IMR-90 (cell line): ENCODE measurements at regions not wholly inside any gene's neighbourhood (a gene's known extent, or its start where the extent isn't known, plus 50 kb on each side); places are given as distances from the start of the nearest gene placed in this dataset.

ENCODE experiments used
- ATAC-seq: fragments of 200-7000 bp; cut with Tn5 transposase; 2 replicates; pipeline ENCODE4 v1.9.1; 2020; ENCODE audit warnings: low read depth, mild to moderate bottlenecking, moderate library complexity
- BruUV-seq: library from RNA; stranded (reverse); fragments of 400-500 nt; replicated peaks from 2 replicates; lab custom pipeline; 2021; lab: Mats Ljungman, UMichigan
- CTCF ChIA-PET: fragments of 300-600 bp; formaldehyde crosslinking; extraction: SDS; loops from one replicate; lab custom pipeline; 2021; ENCODE audit warnings: antibody characterized with exemption; lab: Yijun Ruan, JAX
- POLR2A ChIA-PET: fragments of 300-600 bp; sonication (Branson Sonifier 250); formaldehyde crosslinking; loops from one replicate; lab custom pipeline; 2022; ENCODE audit warnings: antibody characterized with exemption; ENCODE audit not compliant: unreplicated experiment; lab: Charles Lee
- DNase-seq: peaks from one replicate; pipeline ENCODE4 v3.0.0; 2013
- H2AFZ ChIP-seq: replicated peaks from 2 replicates; pipeline ENCODE3; 2013; ENCODE audit warnings: low read length, mild to moderate bottlenecking; ENCODE audit not compliant: poor library complexity
- H2AK5ac ChIP-seq: 2 replicates; pipeline ENCODE4 v1.6.1; 2013; ENCODE audit warnings: low read depth, low read length, inconsistent platforms
- H2AK9ac ChIP-seq: replicated peaks from 2 replicates; pipeline ENCODE3; 2013; ENCODE audit warnings: mild to moderate bottlenecking, low read depth, low read length, moderate library complexity; ENCODE audit not compliant: poor library complexity
- H2BK120ac ChIP-seq: 2 replicates; pipeline ENCODE4 v1.6.1; 2013; ENCODE audit warnings: low read depth, low read length, inconsistent platforms
- H2BK15ac ChIP-seq: 3 replicates; pipeline ENCODE4 v1.6.1; 2013; ENCODE audit warnings: low read depth, low read length, inconsistent platforms
- H2BK20ac ChIP-seq: 2 replicates; pipeline ENCODE4 v1.6.1; 2013; ENCODE audit warnings: low read depth, mild to moderate bottlenecking, inconsistent platforms, low read length, moderate library complexity
- H2BK5ac ChIP-seq: 2 replicates; pipeline ENCODE4 v1.6.1; 2013; ENCODE audit warnings: mild to moderate bottlenecking, low read depth, low read length, inconsistent platforms; ENCODE audit not compliant: poor library complexity, severe bottlenecking
- H3K14ac ChIP-seq: replicated peaks from 2 replicates; pipeline ENCODE4 v1.6.1; 2013; ENCODE audit warnings: low read depth, low read length, inconsistent platforms
- H3K18ac ChIP-seq: 2 replicates; pipeline ENCODE4 v1.6.1; 2013; ENCODE audit warnings: low read depth, low read length, control low read depth
- H3K23ac ChIP-seq: 2 replicates; pipeline ENCODE4 v1.6.1; 2013; ENCODE audit warnings: low read depth, low read length, inconsistent platforms
- H3K27ac ChIP-seq: 2 replicates; pipeline ENCODE4 v1.5.1; 2013; ENCODE audit warnings: mild to moderate bottlenecking, control low read depth, low read length; ENCODE audit not compliant: insufficient read depth
- H3K27me3 ChIP-seq: 2 replicates; pipeline ENCODE4 v1.6.1; 2013; ENCODE audit warnings: low read length; ENCODE audit not compliant: control insufficient read depth, insufficient read depth
- H3K36me3 ChIP-seq: 2 replicates; pipeline ENCODE4 v1.6.1; 2013; ENCODE audit warnings: low read length, mixed read lengths; ENCODE audit not compliant: control insufficient read depth, insufficient read depth
- H3K4ac ChIP-seq: 2 replicates; pipeline ENCODE4 v1.6.1; 2013; ENCODE audit warnings: low read depth, low read length, inconsistent platforms
- H3K4me1 ChIP-seq: 2 replicates; pipeline ENCODE4 v1.6.1; 2013; ENCODE audit warnings: low read length, mixed read lengths; ENCODE audit not compliant: control insufficient read depth, insufficient read depth
- H3K4me2 ChIP-seq: 2 replicates; pipeline ENCODE4 v1.6.1; 2013; ENCODE audit warnings: low read depth, mild to moderate bottlenecking, control low read depth, low read length, moderate library complexity
- H3K4me3 ChIP-seq: 2 replicates; pipeline ENCODE4 v1.5.1; 2013; ENCODE audit warnings: low read depth, mild to moderate bottlenecking, control low read depth, low read length, moderate library complexity; ENCODE audit not compliant: insufficient read depth
- H3K56ac ChIP-seq: 2 replicates; pipeline ENCODE4 v1.6.1; 2013; ENCODE audit warnings: low read length, inconsistent platforms; ENCODE audit not compliant: insufficient read depth; ENCODE audit errors: extremely low read depth
- H3K79me1 ChIP-seq, 2 experiments: 2 replicates each; pipeline ENCODE4 v1.6.1; 2013; ENCODE audit warnings: low read length in 2 of 2, inconsistent platforms in 1 of 2, low read depth in 1 of 2
- H3K9ac ChIP-seq: 2 replicates; pipeline ENCODE4 v1.6.1; 2013; ENCODE audit warnings: low read depth, low read length, control low read depth
- H3K9me1 ChIP-seq: 2 replicates; pipeline ENCODE4 v1.6.1; 2013; ENCODE audit warnings: low read length, inconsistent platforms; ENCODE audit not compliant: insufficient read depth
- H3K9me3 ChIP-seq: 2 replicates; pipeline ENCODE4 v1.6.1; 2013; ENCODE audit warnings: low read length; ENCODE audit not compliant: control insufficient read depth, insufficient read depth
- H4K20me1 ChIP-seq: 2 replicates; pipeline ENCODE4 v1.6.1; 2013; ENCODE audit warnings: low read length, inconsistent platforms; ENCODE audit not compliant: insufficient read depth
- H4K5ac ChIP-seq: 2 replicates; pipeline ENCODE4 v1.6.1; 2013; ENCODE audit warnings: mild to moderate bottlenecking, low read depth, low read length, control low read depth
- H4K8ac ChIP-seq, 2 experiments: 2 replicates each; pipeline ENCODE4 v1.6.1; 2013; ENCODE audit warnings: low read depth in 2 of 2, low read length in 2 of 2, control low read depth in 1 of 2, inconsistent platforms in 1 of 2
- H4K91ac ChIP-seq: 2 replicates; pipeline ENCODE4 v1.6.1; 2013; ENCODE audit warnings: low read depth, low read length, inconsistent platforms; ENCODE audit not compliant: insufficient read depth
- BHLHE40 ChIP-seq: fragments of 150-350 bp; IDR thresholded peaks from 2 replicates; pipeline ENCODE4 v1.6.1; 2016; ENCODE audit warnings: mild to moderate bottlenecking, low read depth, low read length
- CEBPB ChIP-seq: IDR thresholded peaks from 2 replicates; pipeline ENCODE4 v1.6.1; 2012; ENCODE audit warnings: low read depth, low read length, improper control_type of control experiment
- CHD1 ChIP-seq: IDR thresholded peaks from 2 replicates; pipeline ENCODE4 v1.6.1; 2012; ENCODE audit warnings: low read depth, low read length, improper control_type of control experiment
- MAFK ChIP-seq: IDR thresholded peaks from 2 replicates; pipeline ENCODE4 v1.6.1; 2012; ENCODE audit warnings: low read depth, low read length, improper control_type of control experiment
- MAZ ChIP-seq: IDR thresholded peaks from 2 replicates; pipeline ENCODE4 v1.6.1; 2012; ENCODE audit warnings: low read depth, mild to moderate bottlenecking, low read length, improper control_type of control experiment, moderate library complexity, borderline replicate concordance
- NFE2L2 ChIP-seq: fragments of 150-350 bp; IDR thresholded peaks from 2 replicates; pipeline ENCODE4 v1.6.1; 2016; ENCODE audit warnings: low read depth, mild to moderate bottlenecking, low read length
- POLR2A ChIP-seq: IDR thresholded peaks from 2 replicates; pipeline ENCODE4 v1.6.1; 2012; ENCODE audit warnings: mild to moderate bottlenecking, low read depth, low read length
- RCOR1 ChIP-seq: IDR thresholded peaks from 2 replicates; pipeline ENCODE4 v1.6.1; 2012; ENCODE audit warnings: mild to moderate bottlenecking, low read length, improper control_type of control experiment; ENCODE audit not compliant: insufficient replicate concordance
- RFX5 ChIP-seq: IDR thresholded peaks from 2 replicates; pipeline ENCODE4 v1.8.0; 2012; ENCODE audit warnings: low read depth, mild to moderate bottlenecking, low read length, moderate library complexity
- SMC3 ChIP-seq: fragments of 150-350 bp; IDR thresholded peaks from 2 replicates; pipeline ENCODE4 v1.6.1; 2016; ENCODE audit warnings: low read depth, mild to moderate bottlenecking, antibody characterized with exemption, low read length, moderate library complexity
- WGBS, 2 experiments: methylation state at CpG; one replicate each; pipeline versions ENCODE4 v1.1.5 to v1.1.7; 2013; ENCODE audit warnings: missing lambda C conversion rate in 2 of 2; ENCODE audit not compliant: insufficient read length in 1 of 2; ENCODE audit errors: extremely low coverage in 2 of 2; 5-methylcytosine and 5-hydroxymethylcytosine counted together
- dilution Hi-C: fragments of 300-500 bp; cut with HindIII; formaldehyde crosslinking; loops from one replicate; pipeline ENCODE4 v1.14.3; 2018; ENCODE audit warnings: low sequenced_read_pairs; ENCODE audit not compliant: unreplicated experiment
- in situ Hi-C: fragments of 300-500 bp; cut with MboI; formaldehyde crosslinking; loops from 3 replicates; pipeline ENCODE4 v1.14.3; 2019; ENCODE audit warnings: low sequenced_read_pairs, inconsistent platforms, mixed read lengths
- intact Hi-C: fragments of 100-400 bp; cut with micrococcal nuclease; formaldehyde crosslinking; loops from 2 replicates; pipeline ENCODE4 v1.10.0; 2022
- TF ChIP-seq, protein P1 (sequence below): fragments of 150-350 bp; IDR thresholded peaks from 2 replicates; pipeline ENCODE4 v1.6.1; 2016; ENCODE audit warnings: low read depth, mild to moderate bottlenecking, low read length, moderate library complexity, borderline replicate concordance
- TF ChIP-seq, protein P2 (sequence below): conservative IDR thresholded peaks from 2 replicates; pipeline ENCODE4 v1.5.1; 2012; ENCODE audit warnings: mild to moderate bottlenecking, low read depth, low read length, improper control_type of control experiment
- TF ChIP-seq, protein P3 (sequence below): fragments of 150-350 bp; IDR thresholded peaks from 2 replicates; pipeline ENCODE4 v1.6.1; 2017; ENCODE audit warnings: mild to moderate bottlenecking, antibody characterized with exemption, low read length, low read depth

DNA sequence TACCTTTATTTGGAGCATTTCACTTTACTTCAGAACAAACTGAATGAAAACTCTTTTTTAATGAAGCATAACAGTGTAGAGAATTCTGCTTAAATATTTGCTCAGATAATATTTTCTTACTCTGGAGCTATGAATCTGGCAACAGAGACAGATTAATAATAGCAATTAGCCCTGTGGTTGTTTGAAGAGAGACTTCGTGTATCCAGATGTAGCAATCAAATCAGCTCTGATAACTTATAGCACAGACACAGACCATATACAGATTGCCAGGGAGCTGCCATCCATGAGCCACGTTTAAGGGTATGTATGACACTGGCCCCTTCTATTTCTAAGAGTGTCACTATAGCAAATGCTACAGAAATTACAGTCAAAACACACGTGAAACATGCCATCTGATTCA, 146.6 kb downstream of the EXOC5 start:
- no peak overlapping the region for H3K56ac ChIP-seq
- no TSS peak for BruUV-seq
- TF ChIP-seq SMC3: no peak
- TF ChIP-seq BHLHE40: no peak
- TF ChIP-seq RCOR1: no peak
- TF ChIP-seq, protein P1, sequence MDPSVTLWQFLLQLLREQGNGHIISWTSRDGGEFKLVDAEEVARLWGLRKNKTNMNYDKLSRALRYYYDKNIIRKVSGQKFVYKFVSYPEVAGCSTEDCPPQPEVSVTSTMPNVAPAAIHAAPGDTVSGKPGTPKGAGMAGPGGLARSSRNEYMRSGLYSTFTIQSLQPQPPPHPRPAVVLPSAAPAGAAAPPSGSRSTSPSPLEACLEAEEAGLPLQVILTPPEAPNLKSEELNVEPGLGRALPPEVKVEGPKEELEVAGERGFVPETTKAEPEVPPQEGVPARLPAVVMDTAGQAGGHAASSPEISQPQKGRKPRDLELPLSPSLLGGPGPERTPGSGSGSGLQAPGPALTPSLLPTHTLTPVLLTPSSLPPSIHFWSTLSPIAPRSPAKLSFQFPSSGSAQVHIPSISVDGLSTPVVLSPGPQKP: no peak
- TF ChIP-seq MAFK: no peak
- no peak for TF ChIP-seq CHD1
- TF ChIP-seq, protein P2, sequence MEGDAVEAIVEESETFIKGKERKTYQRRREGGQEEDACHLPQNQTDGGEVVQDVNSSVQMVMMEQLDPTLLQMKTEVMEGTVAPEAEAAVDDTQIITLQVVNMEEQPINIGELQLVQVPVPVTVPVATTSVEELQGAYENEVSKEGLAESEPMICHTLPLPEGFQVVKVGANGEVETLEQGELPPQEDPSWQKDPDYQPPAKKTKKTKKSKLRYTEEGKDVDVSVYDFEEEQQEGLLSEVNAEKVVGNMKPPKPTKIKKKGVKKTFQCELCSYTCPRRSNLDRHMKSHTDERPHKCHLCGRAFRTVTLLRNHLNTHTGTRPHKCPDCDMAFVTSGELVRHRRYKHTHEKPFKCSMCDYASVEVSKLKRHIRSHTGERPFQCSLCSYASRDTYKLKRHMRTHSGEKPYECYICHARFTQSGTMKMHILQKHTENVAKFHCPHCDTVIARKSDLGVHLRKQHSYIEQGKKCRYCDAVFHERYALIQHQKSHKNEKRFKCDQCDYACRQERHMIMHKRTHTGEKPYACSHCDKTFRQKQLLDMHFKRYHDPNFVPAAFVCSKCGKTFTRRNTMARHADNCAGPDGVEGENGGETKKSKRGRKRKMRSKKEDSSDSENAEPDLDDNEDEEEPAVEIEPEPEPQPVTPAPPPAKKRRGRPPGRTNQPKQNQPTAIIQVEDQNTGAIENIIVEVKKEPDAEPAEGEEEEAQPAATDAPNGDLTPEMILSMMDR: no peak
- TF ChIP-seq CEBPB: no peak
- no peak for TF ChIP-seq RFX5
- no peak for TF ChIP-seq NFE2L2
- no peak for TF ChIP-seq POLR2A
- no peak for TF ChIP-seq MAZ
- TF ChIP-seq, protein P3, sequence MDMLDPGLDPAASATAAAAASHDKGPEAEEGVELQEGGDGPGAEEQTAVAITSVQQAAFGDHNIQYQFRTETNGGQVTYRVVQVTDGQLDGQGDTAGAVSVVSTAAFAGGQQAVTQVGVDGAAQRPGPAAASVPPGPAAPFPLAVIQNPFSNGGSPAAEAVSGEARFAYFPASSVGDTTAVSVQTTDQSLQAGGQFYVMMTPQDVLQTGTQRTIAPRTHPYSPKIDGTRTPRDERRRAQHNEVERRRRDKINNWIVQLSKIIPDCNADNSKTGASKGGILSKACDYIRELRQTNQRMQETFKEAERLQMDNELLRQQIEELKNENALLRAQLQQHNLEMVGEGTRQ: no peak
- H3K4me3 ChIP-seq: no peak overlapping the region
- CTCF ChIA-PET: no interaction called here
- no peak overlapping the region for H3K4ac ChIP-seq
- no peak overlapping the region for H3K18ac ChIP-seq
- H3K14ac ChIP-seq: no peak overlapping the region
- H3K27me3 ChIP-seq: no peaks in the 10 kb centered on the region
- H2AK9ac ChIP-seq: no peak overlapping the region
- WGBS, 2 experiments: no CpG with 5 or more reads among the region's 3 CpGs
- H3K4me1 ChIP-seq: no peaks in the 10 kb centered on the region
- no peaks in the 10 kb centered on the region for H4K20me1 ChIP-seq
- no peaks in the 10 kb centered on the region for H3K79me1 ChIP-seq
- no peak overlapping the region for H3K9ac ChIP-seq
- no peak for DNase-seq
- H3K36me3 ChIP-seq: no peaks in the 10 kb centered on the region
- H4K5ac ChIP-seq: no peak overlapping the region
- no peak overlapping the region for H4K8ac ChIP-seq
- no peak overlapping the region for H2BK15ac ChIP-seq
- no peak overlapping the region for H4K91ac ChIP-seq
- no peak overlapping the region for H2AFZ ChIP-seq
- no peak overlapping the region for H2BK5ac ChIP-seq
- no peak overlapping the region for H3K23ac ChIP-seq
- in situ Hi-C loops (no loop called here), dilution Hi-C loops (no loop called here), intact Hi-C loops (no loop called here)
- H2AK5ac ChIP-seq: no peak overlapping the region
- H3K9me3 ChIP-seq: no peaks in the 10 kb centered on the region
- no peak overlapping the region for H3K4me2 ChIP-seq
- no peak for ATAC-seq
- no peak overlapping the region for H3K27ac ChIP-seq
- H3K9me1 ChIP-seq: no peaks in the 10 kb centered on the region
- H2BK20ac ChIP-seq: no peak overlapping the region
- H2BK120ac ChIP-seq: no peak overlapping the region
- POLR2A ChIA-PET: no interaction called here
